Lung (tissue), 11 donors: ENCODE measurements at regions not wholly inside any gene's neighbourhood (a gene's known extent, or its start where the extent isn't known, plus 50 kb on each side); places are given as distances from the start of the nearest gene placed in this dataset.

Source experiments
- ATAC-seq: fragments of 200-7000 bp; cut with Tn5 transposase; one replicate; pipeline ENCODE4 v1.9.1; 2020; ENCODE audit warnings: moderate number of reproducible peaks; ENCODE audit not compliant: insufficient read depth, low FRiP score
- DNase-seq, 3 donors: peaks; one replicate each; pipeline ENCODE4 v3.0.0-alpha.2; 2013 to 2017
- H3K27ac ChIP-seq, 2 donors: one replicate each; pipeline ENCODE4 v1.5.1; 2013; ENCODE audit warnings: mild to moderate bottlenecking in 2 of 2, moderate library complexity in 2 of 2, control low read depth in 1 of 2, inconsistent platforms in 1 of 2, low read depth in 1 of 2, low read length in 1 of 2
- H3K27me3 ChIP-seq, 3 donors: one replicate each; pipeline ENCODE4 v1.5.1; 2013; ENCODE audit warnings: low read length in 2 of 3; ENCODE audit not compliant: control insufficient read depth in 3 of 3, insufficient read depth in 3 of 3
- H3K36me3 ChIP-seq, 4 donors: one replicate each; pipeline ENCODE4 v1.5.1; 2013; ENCODE audit warnings: low read length in 4 of 4, mild to moderate bottlenecking in 1 of 4, moderate library complexity in 1 of 4; ENCODE audit not compliant: control insufficient read depth in 4 of 4, insufficient read depth in 4 of 4
- H3K4me1 ChIP-seq, 5 donors: one replicate each; pipeline ENCODE4 v1.5.1; 2013; ENCODE audit warnings: low read length in 5 of 5, mild to moderate bottlenecking in 2 of 5, moderate library complexity in 1 of 5; ENCODE audit not compliant: control insufficient read depth in 5 of 5, insufficient read depth in 5 of 5
- H3K4me3 ChIP-seq: one replicate; pipeline ENCODE4 v1.5.1; 2013; ENCODE audit warnings: mild to moderate bottlenecking, control low read depth, moderate library complexity
- H3K9ac ChIP-seq, 2 donors: one replicate each; pipeline ENCODE4 v1.5.1; 2013; ENCODE audit warnings: low read length in 2 of 2, control low read depth in 1 of 2; ENCODE audit not compliant: insufficient read depth in 1 of 2
- H3K9me3 ChIP-seq, 4 donors: one replicate each; pipeline ENCODE4 v1.5.1; 2013; ENCODE audit warnings: low read length in 3 of 4, mild to moderate bottlenecking in 1 of 4, moderate library complexity in 1 of 4; ENCODE audit not compliant: control insufficient read depth in 4 of 4, insufficient read depth in 3 of 4
- WGBS, 2 donors: extraction: QIAGEN DNeasy Blood & Tissue Kit; methylation state at CpG; one replicate each; pipeline ENCODE4 v1.1.7; 2013; 5-methylcytosine and 5-hydroxymethylcytosine counted together
- TF ChIP-seq, protein P1 (sequence below): IDR thresholded peaks from 2 replicates; pipeline ENCODE4 v1.5.1; 2012; ENCODE audit warnings: mild to moderate bottlenecking; ENCODE audit errors: control extremely low read depth, extremely low read depth
- donor health status: control.
- donor health status: control.
- donor health status: Bipolar disorder and iron deficiency.
- donor health status: healthy.
- donor health status: DM: yes; HTN: yes; CAD: no.

DNA sequence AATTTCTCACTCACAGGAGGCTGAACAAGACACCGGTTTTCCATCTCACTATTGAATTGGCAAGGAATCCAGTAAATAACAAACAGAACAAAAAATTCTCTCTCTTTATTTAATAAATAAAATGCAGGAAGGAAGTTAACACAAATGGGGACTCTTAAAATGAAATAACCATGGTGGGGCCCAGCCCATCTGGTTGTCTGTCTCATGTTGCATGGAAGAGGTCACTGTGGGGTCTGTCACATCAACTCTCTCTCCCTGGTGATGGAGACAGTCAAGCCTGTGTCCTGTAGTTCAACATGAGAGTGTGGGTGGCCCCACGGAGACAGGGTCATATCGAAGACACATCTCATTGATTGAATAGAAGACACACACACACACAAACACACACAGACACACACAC, 297.7 kb downstream of the IRX2 start:
- Histone ChIP-seq H3K4me1 (peaks cover 0 to 48% (median 16%) of the 10 kb centered on the region in 5 donors), H3K9ac (no peak overlapping the region), H3K27ac (no peak overlapping the region), H3K9me3 (peaks cover 0 to 4% (median 0%) of the 10 kb centered on the region in 4 donors), H3K27me3 (peaks cover 0 to 3% (median 0%) of the 10 kb centered on the region in 3 donors), H3K36me3 (no peaks in the 10 kb centered on the region), H3K4me3 (no peak overlapping the region)
- ATAC-seq (no peak), DNase-seq (peak; percentile 77 to 90 (median 84))
- WGBS, 2 donors = 72 to 74% methylated on average over 3 of the region's 3 CpGs
- TF ChIP-seq, protein P1, sequence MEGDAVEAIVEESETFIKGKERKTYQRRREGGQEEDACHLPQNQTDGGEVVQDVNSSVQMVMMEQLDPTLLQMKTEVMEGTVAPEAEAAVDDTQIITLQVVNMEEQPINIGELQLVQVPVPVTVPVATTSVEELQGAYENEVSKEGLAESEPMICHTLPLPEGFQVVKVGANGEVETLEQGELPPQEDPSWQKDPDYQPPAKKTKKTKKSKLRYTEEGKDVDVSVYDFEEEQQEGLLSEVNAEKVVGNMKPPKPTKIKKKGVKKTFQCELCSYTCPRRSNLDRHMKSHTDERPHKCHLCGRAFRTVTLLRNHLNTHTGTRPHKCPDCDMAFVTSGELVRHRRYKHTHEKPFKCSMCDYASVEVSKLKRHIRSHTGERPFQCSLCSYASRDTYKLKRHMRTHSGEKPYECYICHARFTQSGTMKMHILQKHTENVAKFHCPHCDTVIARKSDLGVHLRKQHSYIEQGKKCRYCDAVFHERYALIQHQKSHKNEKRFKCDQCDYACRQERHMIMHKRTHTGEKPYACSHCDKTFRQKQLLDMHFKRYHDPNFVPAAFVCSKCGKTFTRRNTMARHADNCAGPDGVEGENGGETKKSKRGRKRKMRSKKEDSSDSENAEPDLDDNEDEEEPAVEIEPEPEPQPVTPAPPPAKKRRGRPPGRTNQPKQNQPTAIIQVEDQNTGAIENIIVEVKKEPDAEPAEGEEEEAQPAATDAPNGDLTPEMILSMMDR = no peak

DNA sequence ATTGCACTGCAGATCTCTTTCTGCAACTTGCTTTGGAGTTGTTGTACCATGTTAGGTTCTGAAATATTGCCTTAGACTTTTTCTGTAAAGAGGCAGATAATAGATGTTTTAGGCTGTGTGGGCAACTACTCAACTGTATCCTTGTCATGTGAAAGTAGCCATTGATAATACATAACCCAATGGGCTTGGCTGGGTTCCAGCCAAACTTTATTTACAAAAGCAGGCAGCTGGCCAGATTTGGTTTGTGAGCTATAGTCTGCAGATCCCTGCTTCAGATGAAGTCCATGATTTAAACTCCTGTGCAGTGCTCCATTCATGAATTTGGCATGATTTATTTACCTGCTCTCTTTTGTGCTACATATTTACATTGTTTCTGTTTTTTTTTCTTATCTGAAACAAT, 300.4 kb downstream of the IRX2 start:
- ATAC-seq (no peak), DNase-seq (peak; percentile 46 to 74 (median 67))
- Histone ChIP-seq H3K27ac (no peak overlapping the region), H3K4me1 (peaks cover 0 to 48% (median 16%) of the 10 kb centered on the region in 5 donors), H3K36me3 (no peaks in the 10 kb centered on the region), H3K9ac (no peak overlapping the region), H3K9me3 (peaks cover 0 to 4% (median 0%) of the 10 kb centered on the region in 4 donors), H3K27me3 (no peaks in the 10 kb centered on the region), H3K4me3 (no peak overlapping the region)
- TF ChIP-seq, protein P1 = no peak

GRCh38 chr5:2442496-2443354, 308.8 kb downstream of the IRX2 start:
- Histone ChIP-seq H3K4me1 (peaks cover 0 to 21% (median 0%) of the 10 kb centered on the region in 5 donors), H3K4me3 (no peak overlapping the region), H3K9me3 (peaks cover 0 to 3% (median under 1%) of the 10 kb centered on the region in 4 donors), H3K27ac (no peak overlapping the region), H3K9ac (no peak overlapping the region), H3K36me3 (no peaks in the 10 kb centered on the region), H3K27me3 (no peaks in the 10 kb centered on the region)
- TF ChIP-seq, protein P1 = no peak
- ATAC-seq (no peak), DNase-seq (peak; percentile 82 to 94 (median 92))
- 78 to 89% methylated on average over 31 of the region's 31 CpGs for WGBS, 2 donors
